Activated T-cell treated with anti-CD3 and anti-CD28 coated beads, Interleukin-2, amount 50 U/mL, for 1 hour (primary cell): ENCODE measurements at regions not wholly inside any gene's neighbourhood (a gene's known extent, or its start where the extent isn't known, plus 50 kb on each side); places are given as distances from the start of the nearest gene placed in this dataset.
"Not testable (repeated sequence)": the region's sequence is repeated elsewhere in the genome, so short reads cannot be mapped to it uniquely, and the experiment has no call there.

Experiments
- DNase-seq: peaks from one replicate; pipeline ENCODE4 v3.0.0-alpha.2; 2020

GRCh38 chr1:229888157-229888556, 178.9 kb upstream of the GALNT2 start:
- no peak for DNase-seq

GRCh38 chr1:229888561-229889001, 178.5 kb upstream of the GALNT2 start:
- DNase-seq, result no peak

GRCh38 chr1:229889031-229889517, 178.0 kb upstream of the GALNT2 start:
- no peak for DNase-seq

GRCh38 chr1:229891227-229891626, 175.8 kb upstream of the GALNT2 start:
- no peak for DNase-seq

GRCh38 chr1:229892515-229893117, 174.4 kb upstream of the GALNT2 start:
- no peak for DNase-seq

- no peak for DNase-seq
Observed at GRCh38 chr1:229893762-229894444, 173.1 kb upstream of the GALNT2 start.

- no peak for DNase-seq
Observed at GRCh38 chr1:229894532-229894931, 172.5 kb upstream of the GALNT2 start.

- DNase-seq, result no peak
Observed at GRCh38 chr1:229895605-229896004, 171.4 kb upstream of the GALNT2 start.

GRCh38 chr1:229896306-229896705, 170.7 kb upstream of the GALNT2 start:
- DNase-seq, result no peak

GRCh38 chr1:229896861-229897260, 170.2 kb upstream of the GALNT2 start:
- DNase-seq, result no peak

GRCh38 chr1:229897501-229897900, 169.5 kb upstream of the GALNT2 start:
- DNase-seq, result no peak

GRCh38 chr1:229900220-229900619, 166.8 kb upstream of the GALNT2 start:
- no peak for DNase-seq

GRCh38 chr1:229905031-229905545, 161.9 kb upstream of the GALNT2 start:
- DNase-seq, result no peak

GRCh38 chr1:229905652-229906051, 161.4 kb upstream of the GALNT2 start:
- no peak for DNase-seq

GRCh38 chr1:229907884-229908638, 159.0 kb upstream of the GALNT2 start:
- DNase-seq, result no peak

- no peak for DNase-seq
Observed at GRCh38 chr1:229908689-229909088, 158.3 kb upstream of the GALNT2 start.

GRCh38 chr1:229913489-229913888, 153.5 kb upstream of the GALNT2 start:
- DNase-seq, result no peak

GRCh38 chr1:229919488-229919887, 147.6 kb upstream of the GALNT2 start:
- not testable (repeated sequence) for DNase-seq

- no peak for DNase-seq
Observed at GRCh38 chr1:229920683-229921082, 146.4 kb upstream of the GALNT2 start.

GRCh38 chr1:229922249-229922648, 144.8 kb upstream of the GALNT2 start:
- DNase-seq, result no peak

- DNase-seq, result no peak
Observed at GRCh38 chr1:229924639-229925038, 142.4 kb upstream of the GALNT2 start.

GRCh38 chr1:229928767-229929166, 138.3 kb upstream of the GALNT2 start:
- no peak for DNase-seq

GRCh38 chr1:229931751-229932150, 135.3 kb upstream of the GALNT2 start:
- DNase-seq, result not testable (repeated sequence)

GRCh38 chr1:229935157-229935556, 131.9 kb upstream of the GALNT2 start:
- DNase-seq, result not testable (repeated sequence)
